Fibroblast of pulmonary artery (primary cell): ENCODE measurements at regions not wholly inside any gene's neighbourhood (a gene's known extent, or its start where the extent isn't known, plus 50 kb on each side); places are given as distances from the start of the nearest gene placed in this dataset.
A peak's percentile ranks its signal among the peaks of the same experiment; 100 is the strongest.

ENCODE experiments used
- DNase-seq: peaks from one replicate; pipeline ENCODE4 v3.0.0-alpha.2; 2010; ENCODE audit warnings: low read depth
- H3K4me3 ChIP-seq: replicated peaks from 2 replicates; pipeline ENCODE4 v1.5.1; 2011; ENCODE audit warnings: low read depth, mild to moderate bottlenecking, control low read depth, low read length, moderate library complexity
- CTCF ChIP-seq: IDR thresholded peaks from 2 replicates; pipeline ENCODE4 v1.5.1; 2011; ENCODE audit warnings: mild to moderate bottlenecking, control low read depth, low read length, inconsistent platforms; ENCODE audit errors: missing control alignments

- DNase-seq: peak; percentile 6
- H3K4me3 ChIP-seq: no peak overlapping the region
- no peak for TF ChIP-seq CTCF
Measured at GRCh38 chr21:19322360-19322759, 918.8 kb upstream of the TMPRSS15 start.

- H3K4me3 ChIP-seq: no peak overlapping the region
- no peak for TF ChIP-seq CTCF
- DNase-seq: no peak
Measured at GRCh38 chr21:19326531-19327319, 923.1 kb upstream of the TMPRSS15 start.

GRCh38 chr21:19328954-19329353 lies 925.4 kb upstream of the TMPRSS15 start:
- no peak for TF ChIP-seq CTCF
- DNase-seq: no peak
- H3K4me3 ChIP-seq: no peak overlapping the region

GRCh38 chr21:19340303-19340702 lies 936.7 kb upstream of the TMPRSS15 start:
- no peak for DNase-seq
- TF ChIP-seq CTCF: no peak
- H3K4me3 ChIP-seq: no peak overlapping the region

DNA sequence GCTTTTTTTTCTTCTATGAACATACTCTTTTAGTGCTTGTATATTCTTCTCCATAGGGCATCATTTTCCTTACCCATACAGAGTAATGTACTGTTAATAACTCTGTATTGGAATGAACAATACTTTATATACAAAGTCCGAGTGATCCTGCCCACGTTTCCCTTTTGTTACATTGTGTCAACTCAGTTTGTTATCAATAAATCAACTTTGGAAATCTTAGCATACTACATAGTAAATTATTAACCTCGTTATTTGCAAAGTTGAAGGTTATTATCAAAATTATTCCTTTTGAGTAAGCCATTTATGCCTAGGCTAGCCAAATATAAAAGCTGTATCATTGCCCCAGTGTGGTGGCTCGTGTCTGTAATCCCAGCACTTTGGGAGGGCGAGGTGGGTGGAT lies 937.4 kb upstream of the TMPRSS15 start:
- no peak for TF ChIP-seq CTCF
- no peak overlapping the region for H3K4me3 ChIP-seq
- no peak for DNase-seq

- no peak for TF ChIP-seq CTCF
- H3K4me3 ChIP-seq: no peak overlapping the region
Measured at GRCh38 chr21:19343711-19344110, 940.1 kb upstream of the TMPRSS15 start.

GRCh38 chr21:19350286-19350685 lies 946.7 kb upstream of the TMPRSS15 start:
- TF ChIP-seq CTCF: no peak
- no peak overlapping the region for H3K4me3 ChIP-seq
- DNase-seq: no peak

More at GRCh38 chr21:19343711-19344110, 940.1 kb upstream of the TMPRSS15 start:
- DNase-seq: no peak
